ENCODE measurements at regions not wholly inside any gene's neighbourhood (a gene's known extent, or its start where the extent isn't known, plus 50 kb on each side); places are given as distances from the start of the nearest gene placed in this dataset.

DNA sequence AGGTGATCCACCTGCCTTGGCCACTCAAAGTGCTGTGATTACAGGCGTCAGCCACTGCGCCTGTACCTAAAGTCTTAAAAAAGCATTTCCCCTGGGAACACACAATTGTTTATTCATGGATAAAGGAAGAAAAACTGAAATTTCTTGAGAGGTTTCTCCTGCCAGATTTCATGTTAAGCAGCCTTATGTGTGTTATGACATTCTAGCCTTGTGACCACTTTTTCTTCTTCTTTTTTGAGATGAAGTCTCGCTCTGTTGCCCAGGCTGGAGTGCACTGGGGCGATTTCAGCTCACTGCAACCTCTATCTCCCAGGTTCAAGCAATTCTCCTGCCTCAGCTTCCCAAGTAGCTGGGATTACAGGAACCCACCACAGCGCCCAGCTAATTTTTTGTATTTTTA lies 57.8 kb upstream of the PLAC8 start:
- H3K4me3 ChIP-seq (ENCODE audit: insufficient read depth, low read depth, low read length), result no peak overlapping the region
- ATAC-seq (ENCODE audit: low read depth) (no peak), DNase-seq (no peak)
- no peak overlapping the region for H3K9ac ChIP-seq (ENCODE audit: low read depth, low read length)
- H2BK15ac ChIP-seq (ENCODE audit: low read depth, low read length), result no peak overlapping the region
- no peak overlapping the region for H2BK120ac ChIP-seq (ENCODE audit: low read depth, low read length)
- no peak overlapping the region for H2BK5ac ChIP-seq (ENCODE audit: low read depth, low read length, poor library complexity, severe bottlenecking)
- no peaks in the 10 kb centered on the region for H3K4me1 ChIP-seq (ENCODE audit: control insufficient read depth, insufficient read depth, low read length)
- no peak overlapping the region for H3K18ac ChIP-seq (ENCODE audit: low read depth, low read length)
- ChIA-PET POLR2A (ENCODE audit: unreplicated experiment) (no interaction called here), CTCF (no interaction called here)
- WGBS, 2 experiments (ENCODE audit: extremely low coverage in 2 of 2, insufficient read length in 1 of 2), result no CpG with 5 or more reads among the region's 5 CpGs
- H3K23ac ChIP-seq (ENCODE audit: low read depth, low read length), result no peak overlapping the region
- H4K5ac ChIP-seq (ENCODE audit: low read depth, low read length), result no peak overlapping the region
- no peaks in the 10 kb centered on the region for H3K79me1 ChIP-seq (ENCODE audit: low read depth in 1 of 2, low read length in 2 of 2)
- BruUV-seq (replicated peaks), result no TSS peak
- no peak overlapping the region for H4K91ac ChIP-seq (ENCODE audit: insufficient read depth, low read depth, low read length)
- no peak overlapping the region for H2AK9ac ChIP-seq (replicated peaks; ENCODE audit: low read depth, low read length, poor library complexity)
- intact Hi-C loops (cut with micrococcal nuclease) (no loop called here), dilution Hi-C loops (cut with HindIII; ENCODE audit: low sequenced_read_pairs, unreplicated experiment) (no loop called here), in situ Hi-C loops (cut with MboI; ENCODE audit: low sequenced_read_pairs) (no loop called here)
- no peak overlapping the region for H2AK5ac ChIP-seq (ENCODE audit: low read depth, low read length)
- H2BK20ac ChIP-seq (ENCODE audit: low read depth, low read length), result no peak overlapping the region
- no peak overlapping the region for H2AFZ ChIP-seq (replicated peaks; ENCODE audit: low read length, poor library complexity)
- no peaks in the 10 kb centered on the region for H4K20me1 ChIP-seq (ENCODE audit: insufficient read depth, low read length)
- no peak overlapping the region for H3K4me2 ChIP-seq (ENCODE audit: low read depth, low read length)
- no peak overlapping the region for H3K4ac ChIP-seq (ENCODE audit: low read depth, low read length)
- TF ChIP-seq BHLHE40 (IDR thresholded peaks at IDR 0.05; ENCODE audit: low read depth, low read length), result no peak
- no peak for TF ChIP-seq CEBPB (IDR thresholded peaks at IDR 0.05; ENCODE audit: low read depth, low read length)
- TF ChIP-seq SMC3 (IDR thresholded peaks at IDR 0.05; ENCODE audit: low read depth, low read length), result no peak
- no peak for TF ChIP-seq CHD1 (IDR thresholded peaks at IDR 0.05; ENCODE audit: low read depth, low read length)
- TF ChIP-seq FOS (IDR thresholded peaks at IDR 0.05; ENCODE audit: low read depth, low read length), result no peak
- no peak for TF ChIP-seq NFE2L2 (IDR thresholded peaks at IDR 0.05; ENCODE audit: low read depth, low read length)
- TF ChIP-seq RAD21 (IDR thresholded peaks at IDR 0.05; ENCODE audit: low read length), result no peak
- TF ChIP-seq POLR2A (IDR thresholded peaks at IDR 0.05; ENCODE audit: low read depth, low read length), result no peak
- no peak for TF ChIP-seq MAFK (IDR thresholded peaks at IDR 0.05; ENCODE audit: low read depth, low read length)
- no peak for TF ChIP-seq RFX5 (IDR thresholded peaks at IDR 0.05; ENCODE audit: low read depth, low read length)
- no peak for TF ChIP-seq MXI1 (IDR thresholded peaks at IDR 0.05; ENCODE audit: borderline replicate concordance, low read depth, low read length)
- TF ChIP-seq USF2 (IDR thresholded peaks at IDR 0.05; ENCODE audit: low read depth, low read length), result no peak
- no peak for TF ChIP-seq RCOR1 (IDR thresholded peaks at IDR 0.05; ENCODE audit: insufficient replicate concordance, low read length)
- TF ChIP-seq ELK1 (IDR thresholded peaks at IDR 0.05; ENCODE audit: borderline replicate concordance, low read depth, low read length), result no peak
- TF ChIP-seq, protein P1, sequence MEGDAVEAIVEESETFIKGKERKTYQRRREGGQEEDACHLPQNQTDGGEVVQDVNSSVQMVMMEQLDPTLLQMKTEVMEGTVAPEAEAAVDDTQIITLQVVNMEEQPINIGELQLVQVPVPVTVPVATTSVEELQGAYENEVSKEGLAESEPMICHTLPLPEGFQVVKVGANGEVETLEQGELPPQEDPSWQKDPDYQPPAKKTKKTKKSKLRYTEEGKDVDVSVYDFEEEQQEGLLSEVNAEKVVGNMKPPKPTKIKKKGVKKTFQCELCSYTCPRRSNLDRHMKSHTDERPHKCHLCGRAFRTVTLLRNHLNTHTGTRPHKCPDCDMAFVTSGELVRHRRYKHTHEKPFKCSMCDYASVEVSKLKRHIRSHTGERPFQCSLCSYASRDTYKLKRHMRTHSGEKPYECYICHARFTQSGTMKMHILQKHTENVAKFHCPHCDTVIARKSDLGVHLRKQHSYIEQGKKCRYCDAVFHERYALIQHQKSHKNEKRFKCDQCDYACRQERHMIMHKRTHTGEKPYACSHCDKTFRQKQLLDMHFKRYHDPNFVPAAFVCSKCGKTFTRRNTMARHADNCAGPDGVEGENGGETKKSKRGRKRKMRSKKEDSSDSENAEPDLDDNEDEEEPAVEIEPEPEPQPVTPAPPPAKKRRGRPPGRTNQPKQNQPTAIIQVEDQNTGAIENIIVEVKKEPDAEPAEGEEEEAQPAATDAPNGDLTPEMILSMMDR (conservative IDR thresholded peaks at IDR 0.05; ENCODE audit: low read depth, low read length), result no peak
- no peak for TF ChIP-seq MAZ (IDR thresholded peaks at IDR 0.05; ENCODE audit: borderline replicate concordance, low read depth, low read length)
- H3K9me3 ChIP-seq (ENCODE audit: control insufficient read depth, insufficient read depth, low read length), result no peaks in the 10 kb centered on the region
- no peaks in the 10 kb centered on the region for H3K36me3 ChIP-seq (ENCODE audit: control insufficient read depth, insufficient read depth, low read length)
- no peaks in the 10 kb centered on the region for H3K9me1 ChIP-seq (ENCODE audit: insufficient read depth, low read length)
- H3K27ac ChIP-seq (ENCODE audit: insufficient read depth, low read length), result no peak overlapping the region
- H4K8ac ChIP-seq (ENCODE audit: low read depth in 2 of 2, low read length in 2 of 2), result no peak overlapping the region
- peaks cover 5% of the 10 kb centered on the region for H3K27me3 ChIP-seq (ENCODE audit: control insufficient read depth, insufficient read depth, low read length)
- no peak overlapping the region for H3K56ac ChIP-seq (ENCODE audit: extremely low read depth, insufficient read depth, low read length)
- no peak overlapping the region for H3K14ac ChIP-seq (replicated peaks; ENCODE audit: low read depth, low read length)

Measured in IMR-90 (cell line).